HG03159 (cell line): ENCODE measurements at regions not wholly inside any gene's neighbourhood (a gene's known extent, or its start where the extent isn't known, plus 50 kb on each side); places are given as distances from the start of the nearest gene placed in this dataset.

Source experiments
- ATAC-seq: cut with Tn5 transposase; IDR thresholded peaks from one replicate; pipeline ENCODE4 v1.9.1; 2021; ENCODE audit warnings: mild to moderate bottlenecking, moderate library complexity; ENCODE audit not compliant: unreplicated experiment

DNA sequence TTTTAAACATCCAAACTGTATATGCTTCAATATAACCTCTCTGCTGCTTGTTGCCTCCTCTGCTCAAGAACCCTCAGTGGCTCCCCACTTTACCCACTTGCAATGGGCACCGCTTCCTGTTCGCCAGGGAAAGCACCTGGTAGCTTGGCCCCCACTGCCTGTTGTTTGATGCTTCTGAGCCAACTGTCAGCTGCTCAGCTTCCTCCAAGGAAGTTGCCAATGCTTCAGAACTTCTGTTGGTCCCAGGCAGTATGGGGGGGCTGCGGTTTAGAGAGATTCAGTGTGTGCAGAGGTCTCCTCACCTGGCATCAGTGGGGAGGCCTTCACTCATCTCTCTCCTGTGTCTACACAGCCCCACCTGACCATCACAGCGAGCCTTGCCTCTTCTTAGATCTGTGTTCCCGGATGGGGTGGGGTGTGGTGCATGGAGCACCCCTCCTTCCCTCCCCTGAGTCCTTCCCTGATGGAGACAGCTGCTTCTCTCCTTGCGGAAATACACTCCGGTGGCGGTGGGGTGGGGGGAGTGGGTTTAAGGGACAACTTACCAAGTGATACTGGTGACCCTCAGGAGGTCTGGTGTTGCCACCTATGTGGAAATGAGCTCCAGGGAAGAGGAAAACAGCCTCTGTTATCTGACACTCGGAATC is 308.1 kb downstream of the CDH26 start:
- no peak for ATAC-seq

- ATAC-seq = no peak
Observed at GRCh38 chr20:60268491-60268890, 310.3 kb downstream of the CDH26 start.

DNA sequence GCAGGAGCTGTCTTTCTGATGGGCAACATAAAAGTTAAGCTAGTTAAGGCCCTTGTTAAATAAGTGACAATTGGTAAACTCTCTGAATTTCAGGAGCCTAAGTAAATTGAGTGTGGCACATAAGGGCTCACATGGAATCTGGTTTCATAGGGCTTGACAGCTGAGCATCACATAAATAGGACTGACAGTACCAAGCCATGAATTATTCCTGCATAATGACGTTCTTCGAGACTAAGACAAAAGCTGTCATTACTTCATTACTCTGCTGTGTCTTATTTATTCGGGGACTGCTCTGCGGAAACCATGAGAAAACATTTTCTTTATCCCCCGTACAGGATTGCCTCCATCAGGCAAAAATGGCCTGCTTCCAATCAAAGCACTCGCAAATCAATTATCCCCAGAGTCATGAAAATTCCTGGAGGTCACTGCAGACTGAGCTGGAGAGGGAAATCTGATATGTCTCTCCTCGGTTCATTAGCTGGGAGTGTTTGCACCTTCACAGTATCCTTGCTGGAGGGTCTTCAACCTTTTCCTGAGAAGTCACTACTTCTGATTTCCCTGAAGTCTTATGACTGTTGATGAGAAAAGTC is 311.4 kb downstream of the CDH26 start:
- ATAC-seq = no peak

GRCh38 chr20:60270341-60270740 is 312.1 kb downstream of the CDH26 start:
- no peak for ATAC-seq

DNA sequence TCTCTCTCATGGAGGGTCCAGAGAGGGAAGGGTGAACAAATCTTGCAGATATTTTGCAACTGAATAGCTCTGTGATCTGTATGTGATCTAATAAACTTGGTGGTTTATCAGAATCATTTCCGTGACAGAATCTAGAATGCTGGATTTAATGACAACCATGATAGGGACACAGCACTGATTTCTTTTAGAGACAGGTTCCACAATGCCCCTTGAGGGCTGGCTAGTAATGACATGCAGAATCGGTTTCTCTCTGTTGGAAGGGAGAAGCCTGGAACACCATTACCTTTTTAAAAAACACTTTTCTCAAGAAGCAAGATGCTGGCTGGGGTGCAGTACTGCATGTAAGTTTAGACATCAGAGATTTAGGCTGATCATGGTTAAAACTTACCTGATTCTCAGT is 313.4 kb downstream of the CDH26 start:
- ATAC-seq = no peak

DNA sequence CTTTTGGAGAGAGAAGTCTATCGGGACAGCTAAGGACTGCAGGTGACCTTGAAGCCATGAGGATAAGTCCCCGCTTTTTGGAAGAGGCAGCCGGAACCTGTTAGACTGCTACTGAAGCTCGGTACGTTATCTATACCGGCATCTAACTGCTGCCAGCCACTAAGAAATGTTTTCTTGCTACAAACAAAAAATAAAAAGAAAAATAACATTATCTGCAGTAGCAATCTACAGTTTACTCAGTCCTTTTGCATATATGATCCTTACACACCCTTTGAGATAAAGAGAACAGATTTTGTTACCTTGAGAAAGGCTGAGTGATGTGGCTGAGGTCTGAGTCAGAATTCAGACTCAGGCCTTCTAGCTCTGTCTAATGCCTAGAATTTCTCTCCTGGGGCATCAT is 314.6 kb downstream of the CDH26 start:
- no peak for ATAC-seq

- no peak for ATAC-seq
Observed at GRCh38 chr20:60274717-60275116, 316.5 kb downstream of the CDH26 start.

DNA sequence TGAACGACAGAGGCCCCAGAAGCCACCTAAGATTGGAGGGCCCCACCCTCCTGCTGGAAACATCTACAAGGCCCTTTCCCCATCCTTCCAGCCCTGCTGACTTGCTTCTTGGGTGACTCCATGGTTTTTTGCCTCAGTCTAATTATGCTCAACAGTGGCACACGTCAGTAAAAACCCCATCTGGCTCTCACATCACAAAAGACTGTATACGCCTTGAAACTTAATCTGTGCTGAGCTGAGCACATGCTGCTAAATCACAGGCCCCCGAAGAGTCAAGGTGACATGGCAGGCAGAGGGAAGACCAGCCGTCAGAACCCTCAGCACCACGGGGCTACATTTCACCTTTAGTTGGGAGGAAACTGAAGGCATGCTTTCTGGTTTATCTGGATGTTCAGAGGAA is 323.1 kb downstream of the CDH26 start:
- ATAC-seq = no peak

- no peak for ATAC-seq
Observed at GRCh38 chr20:60283281-60283680, 325.1 kb downstream of the CDH26 start.

DNA sequence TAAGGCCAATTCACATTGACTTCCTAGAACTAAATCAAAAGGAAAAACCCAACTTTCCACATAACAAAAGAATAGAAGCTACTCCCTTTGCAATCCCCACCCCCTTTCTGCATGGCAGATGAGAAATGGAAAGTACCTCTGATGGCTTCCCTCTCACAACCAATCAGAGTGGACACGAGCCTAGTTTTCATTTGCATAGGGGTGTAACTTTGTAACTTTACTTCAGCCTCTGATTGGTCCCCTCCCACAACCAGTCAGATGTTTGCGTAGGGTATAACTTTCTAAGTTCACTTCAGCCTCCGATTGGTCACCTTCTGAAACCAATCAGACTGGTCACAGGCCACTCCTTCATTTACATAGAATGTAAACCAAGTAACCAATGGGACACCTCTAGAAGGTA is 328.5 kb downstream of the CDH26 start:
- ATAC-seq = no peak

- ATAC-seq = no peak
Observed at GRCh38 chr20:60288945-60289344, 330.7 kb downstream of the CDH26 start.

GRCh38 chr20:60292001-60292520 is 333.8 kb downstream of the CDH26 start:
- no peak for ATAC-seq

- no peak for ATAC-seq
Observed at GRCh38 chr20:60294632-60295031, 336.4 kb downstream of the CDH26 start.

DNA sequence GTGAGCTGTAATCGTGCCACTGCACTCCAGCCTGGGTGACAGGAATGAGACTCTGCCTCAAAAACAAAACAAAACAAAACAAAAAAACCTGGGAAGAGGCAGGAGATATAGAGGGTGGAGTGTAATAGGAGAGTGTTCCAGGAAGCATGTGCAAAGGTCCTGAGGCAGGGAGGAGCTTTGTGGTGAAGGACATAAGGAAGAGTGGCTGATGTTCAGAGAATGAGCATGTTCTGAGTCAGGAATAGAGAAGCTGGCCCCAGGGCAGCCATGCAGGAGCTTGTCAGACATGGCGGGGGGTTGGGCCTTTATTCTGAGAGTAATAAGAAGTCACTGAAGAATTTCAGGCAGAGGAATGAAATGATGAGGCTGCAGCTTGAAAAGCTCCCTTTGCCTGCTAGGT is 337.0 kb downstream of the CDH26 start:
- ATAC-seq = no peak

GRCh38 chr20:60297649-60298048 is 339.4 kb downstream of the CDH26 start:
- no peak for ATAC-seq

- no peak for ATAC-seq
Observed at GRCh38 chr20:60298647-60299046, 340.4 kb downstream of the CDH26 start.

DNA sequence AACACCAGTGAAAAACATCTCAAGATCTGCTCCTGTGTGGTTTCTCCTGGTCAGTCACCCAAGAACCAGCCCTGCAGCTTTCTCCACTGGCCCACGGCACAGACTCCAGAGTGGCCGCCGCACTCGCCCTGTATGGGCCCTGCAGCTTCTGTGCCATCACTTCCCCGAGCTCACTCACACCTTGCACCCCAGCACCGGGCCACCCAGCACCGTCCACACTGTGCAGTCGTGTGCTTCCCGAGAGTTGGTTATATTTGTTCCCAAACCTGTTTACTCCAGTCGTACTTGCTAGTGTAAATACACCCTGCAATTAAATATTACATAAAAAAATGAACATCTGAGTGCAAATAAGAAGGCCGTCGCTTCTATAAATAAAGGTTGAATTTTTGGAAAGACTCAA is 341.7 kb downstream of the CDH26 start:
- ATAC-seq = no peak

GRCh38 chr20:60300374-60300773 is 342.2 kb downstream of the CDH26 start:
- no peak for ATAC-seq

DNA sequence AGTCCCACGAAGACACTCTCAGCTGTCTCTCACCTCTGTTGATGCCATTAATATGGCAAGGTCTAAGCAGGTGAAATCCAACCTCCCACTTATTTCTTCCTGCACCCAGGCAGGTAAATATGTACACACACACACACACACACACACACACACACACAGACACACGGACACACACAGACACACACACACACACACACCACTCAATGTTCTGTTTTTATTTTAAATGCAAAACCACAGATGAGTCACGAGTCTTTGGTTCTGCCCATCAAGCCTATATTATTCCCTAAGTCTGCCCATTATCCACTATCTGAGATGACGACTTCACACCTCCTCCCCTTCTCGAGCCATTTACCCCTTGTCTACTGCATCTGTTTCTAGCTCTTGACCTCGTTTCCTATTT is 344.7 kb downstream of the CDH26 start:
- no peak for ATAC-seq

- ATAC-seq = no peak
Observed at GRCh38 chr20:60304026-60304590, 345.9 kb downstream of the CDH26 start.

- no peak for ATAC-seq
Observed at GRCh38 chr20:60304931-60305330, 346.7 kb downstream of the CDH26 start.

GRCh38 chr20:60306105-60306504 is 347.9 kb downstream of the CDH26 start:
- ATAC-seq = no peak
